Mammary epithelial cell (primary cell): ENCODE measurements at regions not wholly inside any gene's neighbourhood (a gene's known extent, or its start where the extent isn't known, plus 50 kb on each side); places are given as distances from the start of the nearest gene placed in this dataset.

Experiments
- CTCF ChIP-seq, 2 donors: IDR thresholded peaks in 1 of 2; conservative IDR thresholded peaks in 1 of 2; 2 replicates each; pipeline ENCODE4 v1.5.1; 2011 to 2012; ENCODE audit warnings: inconsistent platforms in 2 of 2, low read length in 2 of 2, mild to moderate bottlenecking in 2 of 2, control low read depth in 1 of 2, low read depth in 1 of 2; ENCODE audit not compliant: insufficient read depth in 1 of 2; ENCODE audit errors: extremely low read depth in 1 of 2
- EZH2 ChIP-seq: IDR thresholded peaks from 2 replicates; pipeline ENCODE4 v1.6.1; 2012; ENCODE audit warnings: low read length, inconsistent platforms, borderline replicate concordance

DNA sequence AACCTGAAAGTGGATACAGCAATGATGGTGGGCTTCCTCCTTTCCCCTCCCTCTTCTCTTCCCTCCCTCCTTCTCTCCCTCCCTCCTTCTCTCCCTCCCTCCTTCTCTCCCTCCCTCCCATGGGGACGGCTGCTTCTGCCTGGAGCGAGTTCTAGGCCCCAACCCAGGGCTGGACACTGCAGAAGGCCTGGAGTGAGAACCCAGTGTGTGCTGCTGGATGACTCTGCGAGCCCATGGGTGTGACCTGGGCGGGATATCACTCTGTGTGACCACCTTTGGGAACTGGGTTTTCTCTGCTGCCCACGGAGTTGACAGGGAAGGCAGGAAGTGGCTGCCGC, 242.6 kb upstream of the GSE1 start:
- TF ChIP-seq CTCF (conservative IDR thresholded peaks at IDR 0.05 in 1 of 2, IDR thresholded peaks at IDR 0.05 in 1 of 2; ENCODE audit: extremely low read depth in 1 of 2, insufficient read depth in 1 of 2, low read depth in 1 of 2, low read length in 2 of 2) (no peak), EZH2 (no peak)
